Right renal pelvis (tissue), 4 donors: ENCODE measurements at regions not wholly inside any gene's neighbourhood (a gene's known extent, or its start where the extent isn't known, plus 50 kb on each side); places are given as distances from the start of the nearest gene placed in this dataset.
"Not testable (repeated sequence)": the region's sequence is repeated elsewhere in the genome, so short reads cannot be mapped to it uniquely, and the experiment has no call there.

ENCODE experiments used
- DNase-seq, 4 donors: peaks; one replicate each; pipeline ENCODE4 v3.0.0-alpha.2; 2013; ENCODE audit warnings: low read depth in 4 of 4, low spot score in 3 of 4, missing footprints in 1 of 4

- no peak for DNase-seq
Observed at GRCh38 chr1:78291418-78291817, 199.4 kb upstream of the PTGFR start.

- DNase-seq = no peak
Observed at GRCh38 chr1:78291872-78292271, 198.9 kb upstream of the PTGFR start.

GRCh38 chr1:78292361-78292760 lies 198.4 kb upstream of the PTGFR start:
- no peak for DNase-seq

GRCh38 chr1:78297836-78298235 lies 192.9 kb upstream of the PTGFR start:
- no peak for DNase-seq

- no peak for DNase-seq
Observed at GRCh38 chr1:78298349-78298748, 192.4 kb upstream of the PTGFR start.

- DNase-seq = no peak
Observed at GRCh38 chr1:78301141-78301540, 189.6 kb upstream of the PTGFR start.

- DNase-seq = no peak
Observed at GRCh38 chr1:78303620-78304019, 187.2 kb upstream of the PTGFR start.

GRCh38 chr1:78304341-78304740 lies 186.4 kb upstream of the PTGFR start:
- no peak for DNase-seq

GRCh38 chr1:78304761-78305160 lies 186.0 kb upstream of the PTGFR start:
- DNase-seq = no peak

GRCh38 chr1:78310261-78310660 lies 180.5 kb upstream of the PTGFR start:
- DNase-seq = not testable (repeated sequence)

- no peak for DNase-seq
Observed at GRCh38 chr1:78318011-78318410, 172.8 kb upstream of the PTGFR start.

GRCh38 chr1:78319603-78320002 lies 171.2 kb upstream of the PTGFR start:
- DNase-seq = no peak

GRCh38 chr1:78322928-78323680 lies 167.7 kb upstream of the PTGFR start:
- DNase-seq = no peak

- no peak for DNase-seq
Observed at GRCh38 chr1:78325293-78325692, 165.5 kb upstream of the PTGFR start.

- DNase-seq = no peak
Observed at GRCh38 chr1:78329475-78329874, 161.3 kb upstream of the PTGFR start.

GRCh38 chr1:78331799-78332198 lies 159.0 kb upstream of the PTGFR start:
- no peak for DNase-seq

- peak in 1 of 4 donors; percentile 4 for DNase-seq
Observed at GRCh38 chr1:78333502-78333901, 157.3 kb upstream of the PTGFR start.

GRCh38 chr1:78334114-78334513 lies 156.7 kb upstream of the PTGFR start:
- DNase-seq = no peak

GRCh38 chr1:78334952-78335351 lies 155.8 kb upstream of the PTGFR start:
- DNase-seq = no peak

- not testable (repeated sequence) for DNase-seq
Observed at GRCh38 chr1:78336751-78337150, 154.0 kb upstream of the PTGFR start.

GRCh38 chr1:78339490-78339889 lies 151.3 kb upstream of the PTGFR start:
- DNase-seq = no peak

GRCh38 chr1:78340006-78340405 lies 150.8 kb upstream of the PTGFR start:
- no peak for DNase-seq
